H1 (cell line): ENCODE measurements at regions not wholly inside any gene's neighbourhood (a gene's known extent, or its start where the extent isn't known, plus 50 kb on each side); places are given as distances from the start of the nearest gene placed in this dataset.

ENCODE experiments used
- KDM1A ChIP-seq: fragments of 200-600, 300-600 bp; sonication (generic); IDR thresholded peaks from 2 replicates; pipeline ENCODE4 v1.7.1; 2016; ENCODE audit warnings: mild to moderate bottlenecking, low read length, borderline replicate concordance
- MAX ChIP-seq: IDR thresholded peaks from 2 replicates; pipeline ENCODE4 v1.6.1; 2012; ENCODE audit warnings: inconsistent platforms
- RXRA ChIP-seq: IDR thresholded peaks from 2 replicates; pipeline ENCODE4 v1.6.1; 2011; ENCODE audit warnings: low read depth, mild to moderate bottlenecking, low read length, moderate library complexity; ENCODE audit not compliant: insufficient read depth
- SAP30 ChIP-seq: fragments of 300-600 bp; sonication (generic); IDR thresholded peaks from 2 replicates; pipeline ENCODE4 v1.7.1; 2012; ENCODE audit warnings: low read length, moderate library complexity, mild to moderate bottlenecking, inconsistent platforms; ENCODE audit not compliant: insufficient read depth, insufficient replicate concordance
- TAF1 ChIP-seq: IDR thresholded peaks from 2 replicates; pipeline ENCODE4 v1.6.1; 2011; ENCODE audit warnings: mild to moderate bottlenecking, low read depth, low read length

GRCh38 chr18:78540636-78541529, 438.7 kb upstream of the SALL3 start (continued):
- TF ChIP-seq MAX = no peak
- no peak for TF ChIP-seq SAP30
- no peak for TF ChIP-seq RXRA
- no peak for TF ChIP-seq TAF1
- no peak for TF ChIP-seq KDM1A
